HG03175 (cell line): ENCODE measurements at regions not wholly inside any gene's neighbourhood (a gene's known extent, or its start where the extent isn't known, plus 50 kb on each side); places are given as distances from the start of the nearest gene placed in this dataset.
"Not testable (repeated sequence)": the region's sequence is repeated elsewhere in the genome, so short reads cannot be mapped to it uniquely, and the experiment has no call there.

ENCODE experiments used
- ATAC-seq: cut with Tn5 transposase; IDR thresholded peaks from one replicate; pipeline ENCODE4 v1.9.1; 2021; ENCODE audit warnings: mild to moderate bottlenecking, moderate library complexity; ENCODE audit not compliant: unreplicated experiment

- no peak for ATAC-seq
These were observed 157.3 kb upstream of the CHAC2 start for GRCh38 chr2:53610260-53610659.

GRCh38 chr2:53609551-53609950, 158.1 kb upstream of the CHAC2 start:
- ATAC-seq, result no peak

GRCh38 chr2:53608293-53608692, 159.3 kb upstream of the CHAC2 start:
- ATAC-seq, result no peak

GRCh38 chr2:53600815-53601214, 166.8 kb upstream of the CHAC2 start:
- no peak for ATAC-seq

- ATAC-seq, result not testable (repeated sequence)
These were observed 180.6 kb upstream of the CHAC2 start for GRCh38 chr2:53586733-53587612.

GRCh38 chr2:53584986-53585385, 182.6 kb upstream of the CHAC2 start:
- no peak for ATAC-seq

- ATAC-seq, result no peak
These were observed 184.0 kb upstream of the CHAC2 start for GRCh38 chr2:53583583-53583982.

- ATAC-seq, result no peak
These were observed 185.0 kb upstream of the CHAC2 start for GRCh38 chr2:53582556-53582955.

GRCh38 chr2:53576166-53576565, 191.4 kb upstream of the CHAC2 start:
- ATAC-seq, result no peak

- no peak for ATAC-seq
These were observed 191.9 kb upstream of the CHAC2 start for GRCh38 chr2:53575721-53576124.

GRCh38 chr2:53572696-53573095, 194.9 kb upstream of the CHAC2 start:
- no peak for ATAC-seq

- ATAC-seq, result no peak
These were observed 197.5 kb upstream of the CHAC2 start for GRCh38 chr2:53569957-53570727.

- ATAC-seq, result no peak
These were observed 199.1 kb upstream of the CHAC2 start for GRCh38 chr2:53568469-53568868.

GRCh38 chr2:53567073-53567472, 200.5 kb upstream of the CHAC2 start:
- no peak for ATAC-seq

GRCh38 chr2:53562407-53562806, 205.2 kb upstream of the CHAC2 start:
- ATAC-seq, result no peak

- no peak for ATAC-seq
These were observed 206.4 kb upstream of the CHAC2 start for GRCh38 chr2:53561155-53561554.

GRCh38 chr2:53559302-53559966, 208.2 kb upstream of the CHAC2 start:
- ATAC-seq, result no peak

- ATAC-seq, result no peak
These were observed 208.7 kb upstream of the CHAC2 start for GRCh38 chr2:53558867-53559266.

- no peak for ATAC-seq
These were observed 218.1 kb upstream of the CHAC2 start for GRCh38 chr2:53549497-53549896.

GRCh38 chr2:53545604-53546003, 222.0 kb upstream of the CHAC2 start:
- no peak for ATAC-seq

- ATAC-seq, result no peak
These were observed 222.6 kb upstream of the CHAC2 start for GRCh38 chr2:53544871-53545558.
